KMS-11 (cell line): ENCODE measurements at regions not wholly inside any gene's neighbourhood (a gene's known extent, or its start where the extent isn't known, plus 50 kb on each side); places are given as distances from the start of the nearest gene placed in this dataset.

Source experiments
- H2AFZ ChIP-seq: fragments of 200-600 bp; sonication (generic); 2 replicates; pipeline ENCODE4 v1.6.1; 2016; ENCODE audit warnings: antibody characterized with exemption, mixed run types, low read depth
- H3K27ac ChIP-seq: fragments of 200-600 bp; sonication (generic); 2 replicates; pipeline ENCODE4 v1.6.1; 2016; ENCODE audit warnings: mild to moderate bottlenecking, mixed run types
- H3K27me3 ChIP-seq: fragments of 200-600 bp; sonication (generic); 2 replicates; pipeline ENCODE4 v1.6.1; 2017; ENCODE audit warnings: mild to moderate bottlenecking, low read depth, mixed run types, moderate library complexity; ENCODE audit not compliant: insufficient read depth
- H3K36me3 ChIP-seq: fragments of 200-600 bp; sonication (generic); 2 replicates; pipeline ENCODE4 v1.6.1; 2017; ENCODE audit warnings: mild to moderate bottlenecking, mixed run types; ENCODE audit not compliant: insufficient read depth
- H3K4me1 ChIP-seq: fragments of 200-600 bp; sonication (generic); 2 replicates; pipeline ENCODE4 v1.6.1; 2016; ENCODE audit warnings: mild to moderate bottlenecking, low read depth, mixed run types; ENCODE audit not compliant: poor library complexity, severe bottlenecking
- H3K4me2 ChIP-seq: fragments of 200-600 bp; sonication (generic); 2 replicates; pipeline ENCODE4 v1.7.0; 2016; ENCODE audit warnings: mild to moderate bottlenecking, mixed run types
- H3K4me3 ChIP-seq: fragments of 200-600 bp; sonication (generic); IDR thresholded peaks from 2 replicates; pipeline ENCODE4 v1.6.1; 2017; ENCODE audit warnings: low read depth, low read length, mixed read lengths; ENCODE audit not compliant: insufficient read depth
- H3K79me2 ChIP-seq: fragments of 200-600 bp; sonication (generic); 2 replicates; pipeline ENCODE4 v1.6.1; 2016; ENCODE audit warnings: low read depth, mixed run types; ENCODE audit not compliant: insufficient read depth
- H3K9ac ChIP-seq: fragments of 200-600 bp; sonication (generic); 2 replicates; pipeline ENCODE4 v1.6.1; 2016; ENCODE audit warnings: mild to moderate bottlenecking, mixed run types
- H4K20me1 ChIP-seq: fragments of 200-600 bp; sonication (generic); 2 replicates; pipeline ENCODE4 v1.6.1; 2016; ENCODE audit warnings: mild to moderate bottlenecking, mixed run types; ENCODE audit not compliant: insufficient read depth
- CTCF ChIP-seq: fragments of 200-600 bp; sonication (generic); conservative IDR thresholded peaks from 2 replicates; pipeline ENCODE4 v1.6.1; 2017; ENCODE audit warnings: low read depth, mild to moderate bottlenecking, antibody characterized with exemption, low read length, moderate library complexity, mixed read lengths

- TF ChIP-seq CTCF, result no peak
- no peaks in the 10 kb centered on the region for H3K79me2 ChIP-seq
- no peak overlapping the region for H3K27ac ChIP-seq
- H3K36me3 ChIP-seq, result no peaks in the 10 kb centered on the region
- H3K9ac ChIP-seq, result no peak overlapping the region
- no peak overlapping the region for H2AFZ ChIP-seq
- H4K20me1 ChIP-seq, result no peaks in the 10 kb centered on the region
- no peak overlapping the region for H3K4me3 ChIP-seq
- no peak overlapping the region for H3K4me2 ChIP-seq
- no peaks in the 10 kb centered on the region for H3K27me3 ChIP-seq
- H3K4me1 ChIP-seq, result peaks cover 5% of the 10 kb centered on the region
Observed at GRCh38 chr10:4247379-4247778, 462.4 kb upstream of the KLF6 start.

- Histone ChIP-seq H3K27me3 (no peaks in the 10 kb centered on the region), H3K4me3 (no peak overlapping the region), H3K9ac (no peak overlapping the region), H3K36me3 (no peaks in the 10 kb centered on the region), H3K79me2 (no peaks in the 10 kb centered on the region), H4K20me1 (no peaks in the 10 kb centered on the region), H3K4me2 (no peak overlapping the region), H3K27ac (no peak overlapping the region), H3K4me1 (peaks cover 9% of the 10 kb centered on the region), H2AFZ (no peak overlapping the region)
- TF ChIP-seq CTCF, result no peak
Observed at GRCh38 chr10:4246881-4247358, 461.9 kb upstream of the KLF6 start.

GRCh38 chr10:4243651-4244050 lies 458.6 kb upstream of the KLF6 start:
- Histone ChIP-seq H4K20me1 (no peaks in the 10 kb centered on the region), H3K9ac (no peak overlapping the region), H3K79me2 (no peaks in the 10 kb centered on the region), H3K4me2 (no peak overlapping the region), H3K27ac (no peak overlapping the region), H2AFZ (no peak overlapping the region), H3K4me1 (peaks cover 12% of the 10 kb centered on the region), H3K27me3 (no peaks in the 10 kb centered on the region), H3K4me3 (no peak overlapping the region), H3K36me3 (no peaks in the 10 kb centered on the region)
- TF ChIP-seq CTCF, result no peak

GRCh38 chr10:4243169-4243568 lies 458.2 kb upstream of the KLF6 start:
- no peaks in the 10 kb centered on the region for H3K36me3 ChIP-seq
- H4K20me1 ChIP-seq, result no peaks in the 10 kb centered on the region
- H2AFZ ChIP-seq, result no peak overlapping the region
- H3K27me3 ChIP-seq, result no peaks in the 10 kb centered on the region
- H3K4me2 ChIP-seq, result no peak overlapping the region
- H3K4me1 ChIP-seq, result peaks cover 12% of the 10 kb centered on the region
- H3K9ac ChIP-seq, result no peak overlapping the region
- no peak overlapping the region for H3K27ac ChIP-seq
- no peak overlapping the region for H3K4me3 ChIP-seq
- no peaks in the 10 kb centered on the region for H3K79me2 ChIP-seq
- TF ChIP-seq CTCF, result no peak
